ENCODE measurements at regions not wholly inside any gene's neighbourhood (a gene's known extent, or its start where the extent isn't known, plus 50 kb on each side); places are given as distances from the start of the nearest gene placed in this dataset.

DNA sequence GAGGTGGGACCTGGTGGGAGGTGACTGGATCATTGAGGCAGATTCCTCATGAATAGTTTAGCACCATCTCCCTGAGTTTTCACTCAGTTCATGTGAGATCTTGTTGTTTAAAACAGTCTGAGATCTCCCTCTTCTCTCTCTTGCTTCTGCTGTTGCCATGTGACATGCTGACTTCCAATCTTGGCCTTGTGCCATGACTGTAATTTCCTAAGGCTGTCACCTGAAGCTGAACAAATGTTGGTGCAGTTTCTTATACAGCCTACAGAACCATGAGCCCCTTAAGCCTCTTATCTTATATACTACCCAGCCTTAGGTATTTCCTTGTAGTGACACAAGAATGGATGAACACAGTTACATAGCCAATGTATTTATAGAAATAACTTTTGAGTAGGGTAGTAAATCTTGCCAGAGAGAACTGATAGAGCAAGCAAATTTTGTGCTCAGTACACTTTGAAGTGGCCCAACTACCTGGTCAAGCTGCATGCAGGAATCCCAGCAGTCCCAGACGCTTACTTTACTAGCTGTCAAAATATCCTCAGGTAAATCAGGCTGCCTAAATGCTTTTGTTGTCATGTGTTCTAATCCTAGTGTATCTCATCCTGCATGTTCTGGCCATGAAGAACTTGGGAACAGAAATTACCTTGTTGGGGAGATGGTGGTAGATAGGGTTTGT is 445.6 kb upstream of the MIS18BP1 start:
- TF ChIP-seq, protein P1, sequence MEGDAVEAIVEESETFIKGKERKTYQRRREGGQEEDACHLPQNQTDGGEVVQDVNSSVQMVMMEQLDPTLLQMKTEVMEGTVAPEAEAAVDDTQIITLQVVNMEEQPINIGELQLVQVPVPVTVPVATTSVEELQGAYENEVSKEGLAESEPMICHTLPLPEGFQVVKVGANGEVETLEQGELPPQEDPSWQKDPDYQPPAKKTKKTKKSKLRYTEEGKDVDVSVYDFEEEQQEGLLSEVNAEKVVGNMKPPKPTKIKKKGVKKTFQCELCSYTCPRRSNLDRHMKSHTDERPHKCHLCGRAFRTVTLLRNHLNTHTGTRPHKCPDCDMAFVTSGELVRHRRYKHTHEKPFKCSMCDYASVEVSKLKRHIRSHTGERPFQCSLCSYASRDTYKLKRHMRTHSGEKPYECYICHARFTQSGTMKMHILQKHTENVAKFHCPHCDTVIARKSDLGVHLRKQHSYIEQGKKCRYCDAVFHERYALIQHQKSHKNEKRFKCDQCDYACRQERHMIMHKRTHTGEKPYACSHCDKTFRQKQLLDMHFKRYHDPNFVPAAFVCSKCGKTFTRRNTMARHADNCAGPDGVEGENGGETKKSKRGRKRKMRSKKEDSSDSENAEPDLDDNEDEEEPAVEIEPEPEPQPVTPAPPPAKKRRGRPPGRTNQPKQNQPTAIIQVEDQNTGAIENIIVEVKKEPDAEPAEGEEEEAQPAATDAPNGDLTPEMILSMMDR (IDR thresholded peaks at IDR 0.05), result no peak
- TF ChIP-seq ZFX (IDR thresholded peaks at IDR 0.05; ENCODE audit: borderline replicate concordance), result no peak
- H3K27ac ChIP-seq, result peak overlapping the region; percentile 54

DNA sequence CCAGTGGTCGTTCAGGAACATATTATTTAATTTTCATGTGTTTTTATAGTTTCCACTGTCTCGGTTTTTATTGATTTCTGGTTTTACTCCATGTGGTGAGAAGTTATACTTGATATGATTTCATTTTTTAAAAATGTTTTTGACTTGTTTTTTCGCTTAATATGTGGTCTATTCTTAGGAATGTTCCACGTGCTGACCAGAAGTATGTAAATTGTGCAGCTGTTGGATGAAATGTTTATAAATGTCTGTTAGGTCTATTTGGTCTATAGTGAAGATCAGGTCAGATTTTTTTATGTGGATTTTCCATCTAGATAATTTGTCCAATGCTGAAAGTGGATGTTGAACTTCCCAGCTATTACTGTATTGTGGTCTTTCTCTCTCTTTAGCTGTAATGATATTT is 433.8 kb upstream of the MIS18BP1 start:
- TF ChIP-seq, protein P1 (IDR thresholded peaks at IDR 0.05), result no peak
- TF ChIP-seq ZFX (IDR thresholded peaks at IDR 0.05; ENCODE audit: borderline replicate concordance), result no peak
- no peak overlapping the region for H3K27ac ChIP-seq

DNA sequence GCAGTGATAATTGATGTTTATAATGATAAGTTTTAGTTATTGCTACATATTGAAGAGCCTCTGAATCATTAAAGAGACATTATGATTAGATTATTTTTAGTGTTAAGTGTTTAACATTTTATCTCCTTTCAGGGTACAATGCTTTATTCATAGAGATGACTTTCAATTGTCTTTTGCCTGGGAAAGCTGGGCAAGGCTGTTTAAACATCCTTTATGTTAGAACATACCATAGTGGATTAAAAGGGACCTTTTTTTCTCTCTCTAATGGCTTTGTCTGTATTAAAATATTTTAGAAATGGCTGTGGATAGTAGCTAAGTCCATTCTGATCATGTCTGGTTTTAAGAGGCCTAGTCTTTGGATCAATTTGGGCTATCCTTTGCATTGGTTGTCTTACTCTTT is 427.5 kb upstream of the MIS18BP1 start:
- TF ChIP-seq, protein P1 (IDR thresholded peaks at IDR 0.05), result no peak
- TF ChIP-seq ZFX (IDR thresholded peaks at IDR 0.05; ENCODE audit: borderline replicate concordance), result no peak
- H3K27ac ChIP-seq, result peak overlapping the region; percentile 9; the same call in 1 of the 2 replicates

DNA sequence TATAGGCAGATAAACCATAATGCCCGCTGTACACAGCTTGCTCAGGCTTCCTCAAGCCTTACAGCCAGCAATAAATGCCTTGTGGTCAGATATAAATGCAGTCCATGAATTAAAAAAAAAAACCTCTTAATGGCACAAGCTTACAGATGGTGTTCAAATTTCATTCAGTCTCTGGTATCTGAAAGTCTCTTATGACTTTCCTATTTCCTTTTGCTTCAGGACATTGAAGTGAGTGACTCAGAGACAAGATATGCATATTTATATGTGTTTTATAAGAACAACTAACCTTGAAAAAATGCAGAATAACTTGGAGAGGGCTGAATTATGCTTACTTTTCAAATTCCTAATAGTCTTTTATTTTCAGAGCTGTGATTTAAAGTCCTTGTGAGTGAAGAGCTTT is 426.9 kb upstream of the MIS18BP1 start:
- H3K27ac ChIP-seq, result peak overlapping the region; percentile 9; the same call in 1 of the 2 replicates
- no peak for TF ChIP-seq ZFX (IDR thresholded peaks at IDR 0.05; ENCODE audit: borderline replicate concordance)
- TF ChIP-seq, protein P1 (IDR thresholded peaks at IDR 0.05), result no peak

DNA sequence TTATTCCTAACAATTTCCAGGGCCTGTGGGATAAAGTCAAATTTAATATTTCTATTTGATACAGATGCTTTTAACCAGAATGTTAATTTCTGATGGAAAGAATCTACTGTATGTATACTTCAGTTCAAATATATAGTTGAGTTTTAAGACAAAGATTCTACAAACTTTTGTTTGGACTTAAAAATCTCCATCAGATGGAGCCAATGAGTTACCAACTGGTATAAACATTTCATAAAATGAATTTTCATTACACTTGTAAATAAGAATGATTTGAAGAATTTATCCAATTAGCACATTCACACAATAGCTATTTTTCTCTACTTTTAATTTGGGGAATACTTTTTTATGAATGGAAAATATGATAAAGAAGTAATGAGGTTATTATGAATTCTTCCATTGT is 425.2 kb upstream of the MIS18BP1 start:
- no peak overlapping the region for H3K27ac ChIP-seq
- no peak for TF ChIP-seq ZFX (IDR thresholded peaks at IDR 0.05; ENCODE audit: borderline replicate concordance)

DNA sequence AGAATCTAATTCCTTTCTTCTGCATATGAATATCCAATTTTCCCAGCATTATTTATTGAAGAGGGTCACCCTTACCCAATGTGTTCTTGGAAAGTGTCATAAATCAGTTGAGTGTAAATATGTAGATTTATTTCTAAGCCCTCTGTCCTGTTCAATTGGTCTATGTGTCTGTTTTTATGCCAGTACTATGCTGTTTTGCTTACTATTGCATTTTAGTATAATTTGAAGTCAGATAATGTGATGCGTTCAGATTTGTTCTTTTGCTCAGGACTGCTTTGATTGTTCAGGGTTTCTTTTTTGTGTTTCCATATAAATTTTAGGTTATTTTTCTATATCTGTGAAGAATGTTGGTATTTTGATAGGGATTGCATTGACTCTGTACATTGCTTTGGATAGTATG is 420.4 kb upstream of the MIS18BP1 start:
- TF ChIP-seq, protein P1 (IDR thresholded peaks at IDR 0.05), result no peak
- no peak for TF ChIP-seq ZFX (IDR thresholded peaks at IDR 0.05; ENCODE audit: borderline replicate concordance)
- no peak overlapping the region for H3K27ac ChIP-seq

DNA sequence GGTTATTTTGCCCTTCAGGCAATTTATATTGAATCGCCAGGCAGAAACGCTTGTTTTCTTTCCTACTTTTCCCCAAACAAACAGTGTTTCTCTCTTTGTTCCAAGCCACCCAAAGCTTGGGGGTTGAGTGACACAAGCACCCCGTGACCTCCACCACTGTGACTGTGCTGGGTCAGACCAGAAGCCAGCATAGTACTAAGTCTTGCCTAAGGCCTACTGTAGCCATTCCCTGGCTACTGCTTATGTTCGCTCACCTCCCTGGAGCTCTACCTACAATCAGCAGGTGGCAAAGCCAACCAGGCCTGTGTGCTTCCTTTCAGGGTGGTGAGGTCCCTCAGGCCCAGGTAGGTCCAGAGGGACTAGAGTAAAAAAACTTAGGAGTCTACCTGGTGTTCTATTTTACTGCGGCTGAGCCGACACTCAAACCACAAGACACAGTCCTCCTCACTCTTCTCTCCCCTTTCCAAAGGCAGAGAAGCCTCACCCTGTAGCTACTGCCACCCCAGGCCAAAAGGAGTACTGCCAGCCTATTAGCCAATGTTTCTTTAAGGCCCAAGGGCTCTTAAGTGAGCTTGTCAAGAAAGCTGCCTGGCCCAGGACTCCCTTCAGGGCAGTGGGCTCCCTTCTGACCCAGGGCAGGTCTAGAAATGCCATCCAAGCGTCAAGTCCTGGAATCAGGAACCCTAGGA is 411.8 kb upstream of the MIS18BP1 start:
- no peak overlapping the region for H3K27ac ChIP-seq
- no peak for TF ChIP-seq ZFX (IDR thresholded peaks at IDR 0.05; ENCODE audit: borderline replicate concordance)
- TF ChIP-seq, protein P1 (IDR thresholded peaks at IDR 0.05), result peak; percentile 60

All from 22Rv1 (cell line).